ENCODE measurements at regions not wholly inside any gene's neighbourhood (a gene's known extent, or its start where the extent isn't known, plus 50 kb on each side); places are given as distances from the start of the nearest gene placed in this dataset.

DNA sequence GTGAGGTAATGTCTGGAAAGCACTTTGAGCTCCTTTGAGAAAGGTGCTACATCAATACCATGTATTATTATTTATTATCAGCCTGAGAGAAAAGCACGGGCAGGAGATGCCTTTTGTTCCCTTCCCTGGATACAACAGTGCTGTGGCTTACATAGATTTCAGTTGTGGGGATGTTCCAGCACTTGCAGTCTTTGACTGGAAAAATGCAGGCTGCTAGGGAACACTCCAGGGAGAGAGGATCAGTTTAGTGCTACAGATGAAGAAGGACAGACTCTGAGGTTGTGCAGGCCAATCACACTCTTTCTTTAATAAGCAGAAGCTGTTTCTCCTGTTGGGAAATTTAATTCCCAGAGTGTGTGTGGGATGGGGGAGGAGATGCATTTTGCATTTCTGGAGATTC lies 94.5 kb upstream of the OBI1 start:
- H3K9ac ChIP-seq (ENCODE audit: insufficient read depth, low read depth, low read length), result no peak overlapping the region
- H3K27me3 ChIP-seq (ENCODE audit: control insufficient read depth in 1 of 2, insufficient read depth in 2 of 2, low read length in 2 of 2), result no peaks in the 10 kb centered on the region
- WGBS (ENCODE audit: low lambda C conversion rate), result 0% methylated on average over 1 of the region's 1 CpG
- no peak overlapping the region for H3K4me2 ChIP-seq (ENCODE audit: low read depth, low read length)
- TF ChIP-seq, protein P1, sequence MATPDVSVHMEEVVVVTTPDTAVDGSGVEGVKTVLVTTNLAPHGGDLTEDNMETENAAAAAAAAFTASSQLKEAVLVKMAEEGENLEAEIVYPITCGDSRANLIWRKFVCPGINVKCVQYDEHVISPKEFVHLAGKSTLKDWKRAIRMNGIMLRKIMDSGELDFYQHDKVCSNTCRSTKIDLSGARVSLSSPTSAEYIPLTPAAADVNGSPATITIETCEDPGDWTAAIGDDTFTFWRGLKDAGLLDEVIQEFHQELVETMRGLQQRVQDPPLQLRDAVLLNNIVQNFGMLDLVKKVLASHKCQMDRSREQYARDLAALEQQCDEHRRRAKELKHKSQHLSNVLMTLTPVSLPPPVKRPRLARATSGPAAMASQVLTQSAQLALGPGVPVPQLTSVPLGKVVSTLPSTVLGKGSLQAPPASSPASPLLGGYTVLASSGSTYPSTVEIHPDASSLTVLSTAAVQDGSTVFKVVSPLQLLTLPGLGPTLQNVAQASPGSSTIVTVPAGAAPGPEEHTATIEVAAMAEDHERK (CRISPR knock-in tag; IDR thresholded peaks at IDR 0.05; ENCODE audit: low read depth), result no peak
- TF ChIP-seq, protein P2, sequence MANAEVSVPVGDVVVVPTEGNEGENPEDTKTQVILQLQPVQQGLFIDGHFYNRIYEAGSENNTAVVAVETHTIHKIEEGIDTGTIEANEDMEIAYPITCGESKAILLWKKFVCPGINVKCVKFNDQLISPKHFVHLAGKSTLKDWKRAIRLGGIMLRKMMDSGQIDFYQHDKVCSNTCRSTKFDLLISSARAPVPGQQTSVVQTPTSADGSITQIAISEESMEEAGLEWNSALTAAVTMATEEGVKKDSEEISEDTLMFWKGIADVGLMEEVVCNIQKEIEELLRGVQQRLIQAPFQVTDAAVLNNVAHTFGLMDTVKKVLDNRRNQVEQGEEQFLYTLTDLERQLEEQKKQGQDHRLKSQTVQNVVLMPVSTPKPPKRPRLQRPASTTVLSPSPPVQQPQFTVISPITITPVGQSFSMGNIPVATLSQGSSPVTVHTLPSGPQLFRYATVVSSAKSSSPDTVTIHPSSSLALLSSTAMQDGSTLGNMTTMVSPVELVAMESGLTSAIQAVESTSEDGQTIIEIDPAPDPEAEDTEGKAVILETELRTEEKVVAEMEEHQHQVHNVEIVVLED (CRISPR knock-in tag; IDR thresholded peaks at IDR 0.05; ENCODE audit: borderline replicate concordance), result no peak
- TF ChIP-seq HOMEZ (CRISPR knock-in tag; IDR thresholded peaks at IDR 0.05; ENCODE audit: low read depth) (no peak), FOXK1 (CRISPR knock-in tag; IDR thresholded peaks at IDR 0.05; ENCODE audit: borderline replicate concordance, low read depth) (no peak), TBX3 (IDR thresholded peaks at IDR 0.05; ENCODE audit: borderline replicate concordance) (no peak), ZNF260 (CRISPR knock-in tag; IDR thresholded peaks at IDR 0.05; ENCODE audit: borderline replicate concordance, low read depth) (no peak), SP140L (CRISPR knock-in tag; IDR thresholded peaks at IDR 0.05; ENCODE audit: borderline replicate concordance) (no peak), ZFP36L2 (CRISPR knock-in tag; IDR thresholded peaks at IDR 0.05) (no peak), MAF1 (CRISPR knock-in tag; IDR thresholded peaks at IDR 0.05; ENCODE audit: borderline replicate concordance) (no peak), RORA (CRISPR knock-in tag; IDR thresholded peaks at IDR 0.05) (no peak), GZF1 (CRISPR knock-in tag; IDR thresholded peaks at IDR 0.05) (no peak), JUND (CRISPR knock-in tag; IDR thresholded peaks at IDR 0.05) (no peak), NFE2L2 (IDR thresholded peaks at IDR 0.05; ENCODE audit: low read length) (no peak), ZNF598 (CRISPR knock-in tag; IDR thresholded peaks at IDR 0.05; ENCODE audit: borderline replicate concordance) (no peak)
- ChIA-PET CTCF (ENCODE audit: low intra/inter-chr PET ratio, low total read pairs) (no interaction called here), POLR2A (no interaction called here)
- no peak for ATAC-seq
- no peak for DNase-seq (ENCODE audit: low spot score)
- H3K36me3 ChIP-seq (replicated peaks in 1 of 2; ENCODE audit: control insufficient read depth in 1 of 2, insufficient read depth in 2 of 2, low read length in 2 of 2), result no peaks in the 10 kb centered on the region
- H3K27ac ChIP-seq (ENCODE audit: extremely low read length, insufficient read depth, low read length), result no peak overlapping the region
- H3K4me3 ChIP-seq (replicated peaks in 1 of 3; ENCODE audit: insufficient read depth in 1 of 3, low read depth in 2 of 3, low read length in 3 of 3), result no peak overlapping the region
- no peak overlapping the region for H2AFZ ChIP-seq (ENCODE audit: low read length)
- no TSS peak for BruUV-seq (replicated peaks)
- no peaks in the 10 kb centered on the region for H4K20me1 ChIP-seq (ENCODE audit: insufficient read depth, low read length)
- H3K9me3 ChIP-seq (ENCODE audit: low read length), result no peaks in the 10 kb centered on the region
- no peaks in the 10 kb centered on the region for H3K79me2 ChIP-seq (ENCODE audit: insufficient read depth, low read length)
- FAIRE-seq, result no peak
- no peaks in the 10 kb centered on the region for H3K4me1 ChIP-seq (ENCODE audit: insufficient read depth, low read length)
- in situ Hi-C loops (cut with HindIII; ENCODE audit: extremely low pct_ligation_motif_present, low pct_unique_long_range_greater_than_20kb), result no loop called here
- intact Hi-C loops (cut with micrococcal nuclease; ENCODE audit: unreplicated experiment), result no loop called here
